HG03159 (cell line): ENCODE measurements at regions not wholly inside any gene's neighbourhood (a gene's known extent, or its start where the extent isn't known, plus 50 kb on each side); places are given as distances from the start of the nearest gene placed in this dataset.
"Not testable (repeated sequence)": the region's sequence is repeated elsewhere in the genome, so short reads cannot be mapped to it uniquely, and the experiment has no call there.

Experiments used
- ATAC-seq: cut with Tn5 transposase; IDR thresholded peaks from one replicate; pipeline ENCODE4 v1.9.1; 2021; ENCODE audit warnings: mild to moderate bottlenecking, moderate library complexity; ENCODE audit not compliant: unreplicated experiment

DNA sequence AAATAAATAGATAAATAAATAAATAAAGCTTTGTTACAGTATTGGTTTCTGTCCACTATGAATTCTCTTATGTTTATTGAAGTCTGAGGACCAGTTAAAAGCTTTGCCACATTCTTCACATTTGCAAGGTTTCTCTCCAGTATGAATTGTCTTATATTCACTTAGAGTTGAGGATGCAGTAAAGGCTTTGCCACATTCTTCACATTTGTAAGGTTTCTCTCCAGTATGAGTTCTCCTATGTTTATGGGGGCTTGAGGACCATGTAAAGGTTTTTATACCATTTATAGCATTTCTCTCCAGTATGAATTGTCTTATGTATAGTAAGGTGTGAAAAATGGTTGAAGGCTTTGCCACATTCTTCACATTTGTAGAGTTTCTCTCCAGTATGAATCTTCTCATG, 168.3 kb downstream of the ZNF737 start:
- ATAC-seq, result no peak

DNA sequence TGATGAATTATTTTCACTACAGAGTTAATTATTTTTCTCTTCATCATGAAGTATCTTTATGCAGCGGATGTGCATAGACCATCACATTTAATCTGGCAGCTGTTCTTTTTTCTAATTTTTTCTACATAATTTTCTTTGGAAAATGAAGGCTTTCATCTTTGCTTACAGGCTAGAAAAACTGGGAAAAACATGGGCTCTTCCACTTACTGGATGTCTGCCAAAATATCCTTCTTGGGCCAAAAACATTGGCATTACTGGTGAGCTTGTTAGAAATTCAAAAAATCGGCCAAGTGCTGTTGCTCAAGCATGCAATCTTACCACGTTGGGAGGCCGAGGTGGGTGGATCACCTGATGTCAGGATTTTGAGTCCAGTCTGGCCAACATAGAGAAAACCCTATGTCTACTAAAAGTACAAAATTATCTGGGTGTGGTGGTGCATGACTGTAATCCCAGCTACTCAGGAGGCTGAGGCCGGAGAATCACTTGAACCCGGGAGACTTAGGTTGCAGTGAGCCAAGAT, 176.8 kb downstream of the ZNF737 start:
- ATAC-seq, result no peak

DNA sequence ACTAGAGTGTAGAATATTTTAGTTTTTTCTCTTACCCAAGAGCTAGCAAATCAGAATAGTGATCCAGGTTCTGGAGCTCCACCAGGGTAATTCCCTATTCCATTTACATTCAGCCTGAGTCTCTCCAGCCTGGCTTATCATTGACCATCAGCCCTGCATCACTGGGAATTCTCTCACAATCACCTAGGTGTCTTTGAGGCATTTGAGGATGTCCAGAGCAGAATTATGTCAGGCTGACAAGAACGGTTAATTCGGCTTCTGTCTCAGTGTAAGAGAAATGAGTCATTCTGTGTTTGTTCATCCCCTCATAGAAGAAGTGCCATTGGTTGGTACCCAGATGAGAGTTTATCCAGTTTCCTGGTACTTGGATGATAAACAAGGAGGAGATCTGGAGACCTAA, 180.5 kb downstream of the ZNF737 start:
- ATAC-seq, result no peak

DNA sequence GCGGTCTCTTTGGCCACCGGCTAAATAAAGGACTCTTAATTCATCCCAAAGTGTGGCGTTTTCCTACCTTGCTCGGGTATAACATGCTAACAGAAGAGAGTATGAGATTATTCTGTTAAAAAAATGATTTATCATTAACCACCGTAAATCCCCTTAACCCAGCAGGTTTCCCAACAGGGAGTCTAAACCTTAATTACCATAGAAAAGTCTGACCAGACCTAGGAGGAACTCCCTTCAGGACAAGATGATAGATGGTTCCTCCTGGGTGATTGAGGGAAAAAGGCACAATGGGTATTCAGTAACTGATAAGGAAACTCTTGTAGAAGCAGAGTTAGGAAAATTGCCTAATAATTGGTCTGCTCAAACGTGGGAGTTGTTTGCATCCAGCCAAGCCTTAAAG, 193.7 kb downstream of the ZNF737 start:
- ATAC-seq, result no peak

DNA sequence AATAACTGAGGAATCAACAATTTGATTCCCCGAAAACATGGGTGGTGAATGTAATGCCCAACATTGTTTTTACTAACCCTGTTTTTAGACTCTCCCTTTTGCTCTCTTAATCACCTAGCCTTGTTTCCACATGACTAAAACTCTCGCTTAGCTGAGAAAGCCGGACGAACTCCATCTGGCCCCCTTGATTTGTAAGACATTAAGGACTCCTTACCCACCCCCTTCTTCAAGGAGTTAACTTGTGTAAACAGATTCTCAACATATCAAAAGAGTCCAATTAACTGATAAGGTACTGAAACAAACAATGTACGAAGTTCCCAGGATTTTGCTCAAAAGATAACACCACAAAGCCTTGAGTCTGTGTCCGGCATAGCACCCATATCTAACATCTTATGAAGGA, 194.3 kb downstream of the ZNF737 start:
- not testable (repeated sequence) for ATAC-seq

DNA sequence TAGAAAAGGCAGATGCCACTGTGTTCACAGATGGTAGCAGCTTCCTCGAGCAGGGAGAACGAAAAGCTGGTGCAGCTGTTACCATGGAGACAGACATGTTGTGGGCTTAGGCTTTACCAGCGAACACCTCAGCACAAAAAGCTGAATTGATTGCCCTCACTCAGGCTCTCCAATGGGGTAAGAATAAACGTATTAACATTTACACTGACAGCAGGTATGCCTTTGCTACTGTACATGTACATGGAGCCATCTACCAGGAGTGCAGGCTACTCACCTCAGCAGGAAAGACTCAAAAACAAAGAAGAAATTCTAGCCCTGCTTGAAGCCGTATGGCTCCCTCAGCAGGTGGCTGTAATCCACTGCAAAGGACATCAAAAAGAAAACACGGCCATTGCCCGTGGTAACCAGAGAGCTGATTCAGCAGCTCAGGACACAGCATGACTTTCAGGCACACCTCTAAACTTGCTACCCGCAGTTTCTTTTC, 197.7 kb downstream of the ZNF737 start:
- no peak for ATAC-seq

DNA sequence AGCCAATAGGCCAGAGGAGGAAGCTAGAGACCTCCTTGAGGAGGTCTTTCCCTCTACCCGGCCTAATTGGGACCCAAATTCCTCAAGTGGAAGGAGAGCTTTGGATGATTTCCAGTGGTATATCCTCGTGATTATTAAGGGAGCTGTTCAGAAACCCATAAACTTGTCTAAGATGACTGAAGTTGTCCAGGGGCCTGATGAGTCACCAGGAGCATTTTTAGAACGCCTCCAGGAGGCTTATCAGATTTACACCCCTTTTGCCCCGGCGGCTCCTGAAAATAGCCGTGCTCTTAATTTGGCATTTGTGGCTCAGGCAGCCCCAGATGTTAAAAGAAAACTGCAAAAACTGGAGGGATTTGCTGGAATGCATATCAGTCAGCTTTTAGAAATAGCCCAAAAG, 198.1 kb downstream of the ZNF486 start:
- ATAC-seq, result no peak

DNA sequence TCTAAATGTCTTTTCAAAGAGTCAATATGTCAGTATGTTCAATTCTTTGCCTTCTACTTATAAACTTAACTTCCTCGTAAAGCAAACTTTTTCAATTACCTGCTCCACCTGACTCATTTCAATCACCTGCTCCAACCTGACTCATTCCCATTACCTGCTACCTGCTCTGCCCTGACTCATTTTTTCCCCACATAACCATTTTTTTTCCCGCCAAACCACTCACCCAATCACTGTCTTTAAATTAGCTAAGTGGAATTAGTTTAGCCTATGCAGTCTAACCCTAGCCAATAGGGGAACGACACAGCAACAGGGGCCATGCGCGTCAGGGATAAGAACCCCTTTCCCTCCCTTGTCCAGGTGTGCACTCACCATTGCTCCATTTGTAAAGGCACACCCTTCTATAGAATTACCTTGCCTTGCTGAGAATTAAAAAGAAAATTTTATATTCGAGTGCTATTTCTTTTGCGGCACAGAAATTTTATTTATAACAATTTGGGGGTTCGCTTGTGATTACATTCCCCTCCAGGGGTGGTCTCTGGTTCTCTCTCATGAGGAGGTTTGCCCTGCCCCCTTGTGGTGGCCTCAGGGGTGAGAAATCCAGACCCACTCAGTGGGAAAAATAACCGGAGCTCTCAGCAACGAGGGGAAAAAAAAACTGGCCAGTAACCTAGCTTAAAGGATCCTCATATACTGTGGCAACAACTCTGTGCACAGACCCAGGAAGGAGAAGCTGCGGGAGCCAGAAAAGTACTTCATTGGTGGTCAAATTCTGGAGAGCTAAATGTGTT, 193.1 kb downstream of the ZNF486 start:
- no peak for ATAC-seq

DNA sequence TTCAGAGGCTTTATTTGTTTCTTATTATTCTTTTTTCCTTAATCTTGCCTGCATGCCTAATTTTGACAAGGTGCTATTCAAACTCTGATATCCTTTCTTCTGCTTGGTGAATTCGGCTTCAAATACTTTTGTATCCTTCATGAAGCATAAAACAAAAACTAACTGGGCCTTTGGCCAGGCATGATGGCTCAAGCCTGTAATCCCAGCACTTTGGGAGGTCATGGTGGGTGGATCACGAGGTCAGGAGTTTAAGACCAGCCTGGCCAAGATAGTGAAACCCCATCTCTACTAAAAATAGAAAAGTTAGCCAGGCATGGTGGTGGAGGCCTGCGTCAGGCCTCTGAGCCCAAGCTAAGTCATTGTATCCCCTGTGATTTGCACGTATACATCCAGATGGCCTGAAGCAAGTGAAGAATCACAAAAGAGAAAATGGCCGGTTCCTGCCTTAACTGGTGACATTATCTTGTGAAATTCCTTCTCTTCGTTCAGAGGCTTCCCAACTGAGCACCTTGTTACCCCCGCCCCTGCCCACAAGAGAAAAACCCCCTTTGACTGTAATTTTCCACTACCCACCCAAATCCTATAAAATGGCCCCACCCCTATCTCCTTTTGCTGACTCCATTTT, 191.9 kb downstream of the ZNF486 start:
- ATAC-seq, result not testable (repeated sequence)

DNA sequence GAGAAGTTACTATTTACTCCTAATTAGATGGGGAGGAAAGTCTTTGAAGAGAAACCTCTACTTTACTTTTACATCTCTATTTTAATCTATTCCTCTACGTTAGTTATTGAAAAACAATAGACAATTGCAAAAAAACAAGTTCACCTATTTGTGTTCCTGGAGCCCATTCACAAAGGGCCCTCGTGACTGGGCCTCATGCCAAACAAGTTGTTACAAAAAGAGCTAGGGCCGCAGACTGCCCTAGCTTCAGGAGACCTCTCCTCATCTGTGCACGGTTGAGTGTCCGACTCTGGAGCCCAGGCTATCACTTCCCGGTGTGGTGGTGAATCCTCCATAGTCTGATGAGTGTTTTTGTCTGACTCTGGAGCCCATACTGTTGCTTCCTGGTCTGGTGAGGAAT, 190.9 kb downstream of the ZNF486 start:
- no peak for ATAC-seq

DNA sequence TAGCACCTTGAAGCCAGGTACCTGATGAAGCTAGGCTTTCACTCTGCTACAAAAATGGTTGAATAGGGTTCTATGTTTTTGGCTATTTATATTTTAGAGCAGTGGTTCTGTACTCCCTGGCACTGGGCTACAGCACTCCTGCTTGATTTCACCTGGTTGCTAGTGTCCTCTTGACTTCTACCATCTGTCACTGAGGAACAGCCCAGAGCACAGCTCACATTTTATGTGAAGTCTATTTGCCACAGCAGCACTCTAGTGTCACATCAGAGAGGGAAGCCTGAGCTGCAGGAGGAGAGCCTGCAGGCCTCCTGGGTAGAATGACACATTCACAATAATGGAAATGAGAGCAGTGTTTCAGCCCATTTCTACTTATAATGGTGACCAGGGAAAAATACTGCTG, 184.2 kb downstream of the ZNF486 start:
- ATAC-seq, result no peak

DNA sequence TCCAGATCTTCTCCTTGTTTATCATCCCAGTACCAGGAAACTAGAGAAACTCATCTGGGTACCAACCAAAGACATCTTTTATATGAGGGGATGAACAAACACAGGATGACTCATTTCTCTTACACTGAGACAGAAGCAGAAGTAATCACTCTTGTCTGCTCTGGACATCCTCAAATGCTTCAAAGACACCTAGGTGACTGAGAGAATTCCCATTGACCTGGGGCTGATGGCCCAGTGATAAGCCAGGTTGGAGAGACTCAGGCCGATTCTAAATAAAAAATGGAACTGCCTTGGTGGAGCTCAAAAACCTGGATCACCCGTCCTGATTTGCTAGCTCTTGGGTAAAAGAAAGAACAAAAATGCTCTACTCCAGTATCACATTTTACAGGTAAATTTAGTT, 182.2 kb downstream of the ZNF486 start:
- no peak for ATAC-seq

DNA sequence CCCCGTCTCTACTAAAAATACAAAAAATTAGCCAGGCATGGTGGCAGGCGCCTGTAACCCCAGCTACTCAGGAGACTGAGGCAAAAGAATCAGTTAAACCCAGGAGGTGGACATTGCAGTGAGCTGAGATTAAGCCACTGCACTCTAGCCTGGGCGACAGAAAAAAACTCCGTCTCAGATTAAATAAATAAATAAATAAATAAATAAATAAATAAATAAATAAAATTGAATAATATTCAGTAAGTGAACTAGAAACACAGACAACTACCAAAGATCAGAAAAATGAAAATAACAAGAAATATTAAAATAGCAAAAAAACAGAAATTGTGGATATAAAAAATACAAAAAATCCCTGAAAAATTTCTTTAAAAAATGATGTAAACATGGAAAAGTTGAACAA, 172.4 kb downstream of the ZNF486 start:
- ATAC-seq, result no peak

DNA sequence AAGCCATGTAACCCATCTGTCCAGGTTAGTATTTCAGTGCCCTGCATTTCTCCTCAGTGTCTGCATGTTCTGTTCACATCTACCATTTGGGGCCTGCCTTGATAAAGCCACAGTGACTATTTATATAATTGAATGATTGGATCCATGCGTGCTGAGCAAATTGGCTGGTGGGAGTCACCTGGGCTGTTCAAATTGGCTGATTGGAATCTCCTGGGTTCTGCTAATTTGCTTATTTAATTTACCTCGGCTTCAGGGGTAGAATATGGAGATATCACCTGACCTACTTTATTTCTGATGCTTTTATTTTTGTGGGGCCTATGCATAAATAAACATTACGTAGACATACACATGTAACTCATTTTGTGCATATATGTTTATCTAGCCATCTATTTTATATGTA, 167.7 kb downstream of the ZNF486 start:
- ATAC-seq, result no peak

DNA sequence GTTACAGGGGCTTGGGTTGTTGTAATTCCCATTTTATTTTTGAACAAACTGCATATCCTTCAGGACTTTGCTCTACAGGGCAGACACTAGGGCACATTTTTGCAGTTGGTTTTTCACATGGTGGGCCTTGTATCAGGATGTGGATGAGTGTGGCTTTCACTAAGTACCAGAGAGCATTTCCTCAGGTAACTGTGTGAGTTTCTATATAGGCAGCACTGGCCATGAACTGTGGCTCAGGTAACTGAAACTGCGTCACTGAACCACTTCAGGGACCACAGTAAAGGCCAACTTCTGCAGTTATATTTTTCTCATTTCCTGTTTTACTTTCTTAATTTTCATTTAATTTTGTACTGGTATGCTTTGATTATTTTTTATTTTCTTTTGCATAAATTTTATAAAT, 166.5 kb downstream of the ZNF486 start:
- no peak for ATAC-seq

DNA sequence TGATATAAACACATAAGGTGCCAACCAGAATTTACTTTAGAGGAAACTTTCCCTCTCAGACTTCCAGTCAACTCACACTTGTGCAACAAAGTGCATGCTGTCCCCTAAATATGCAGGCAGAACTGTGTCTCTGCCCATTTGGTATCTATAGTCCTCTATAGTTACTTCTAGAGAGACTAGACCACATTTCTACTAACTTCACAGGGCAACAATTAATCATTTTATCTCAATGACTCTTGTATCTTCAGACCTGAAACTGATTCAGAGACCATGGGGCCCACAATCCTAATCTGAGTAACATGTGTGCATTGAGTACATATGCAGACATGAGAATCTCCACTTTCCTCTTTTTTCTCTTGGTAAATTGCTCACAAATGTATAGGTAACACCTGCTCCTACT, 158.1 kb downstream of the ZNF486 start:
- no peak for ATAC-seq

DNA sequence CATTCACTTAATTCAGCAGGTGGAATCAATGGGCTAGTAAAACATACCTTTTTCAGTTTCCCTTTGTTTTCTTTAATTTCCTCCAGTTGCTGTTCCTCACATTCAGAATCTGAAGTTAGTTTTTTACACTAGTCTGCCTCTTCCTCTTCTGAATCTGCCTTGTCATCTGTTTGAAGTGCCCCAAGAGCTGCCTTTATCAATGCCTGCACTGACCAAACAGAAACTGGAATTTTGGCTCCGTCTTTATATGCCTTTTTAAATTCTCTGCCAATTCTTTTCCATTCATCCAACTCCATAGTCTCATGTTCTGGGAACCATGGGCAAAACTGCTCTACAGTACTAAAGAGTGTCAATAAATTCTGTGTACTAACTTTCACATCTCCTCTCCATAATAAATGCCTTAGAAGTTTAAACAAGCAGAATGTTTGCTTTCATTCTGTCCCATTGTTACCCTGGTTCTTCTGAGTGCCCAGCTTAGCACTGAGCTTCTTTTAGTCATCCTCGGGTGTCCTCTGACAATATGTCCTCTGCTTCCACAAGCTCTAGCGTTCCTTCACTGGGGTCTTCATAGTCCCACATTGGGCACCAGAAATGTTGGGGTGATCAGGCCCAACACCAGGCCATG, 154.2 kb downstream of the ZNF486 start:
- ATAC-seq, result no peak

DNA sequence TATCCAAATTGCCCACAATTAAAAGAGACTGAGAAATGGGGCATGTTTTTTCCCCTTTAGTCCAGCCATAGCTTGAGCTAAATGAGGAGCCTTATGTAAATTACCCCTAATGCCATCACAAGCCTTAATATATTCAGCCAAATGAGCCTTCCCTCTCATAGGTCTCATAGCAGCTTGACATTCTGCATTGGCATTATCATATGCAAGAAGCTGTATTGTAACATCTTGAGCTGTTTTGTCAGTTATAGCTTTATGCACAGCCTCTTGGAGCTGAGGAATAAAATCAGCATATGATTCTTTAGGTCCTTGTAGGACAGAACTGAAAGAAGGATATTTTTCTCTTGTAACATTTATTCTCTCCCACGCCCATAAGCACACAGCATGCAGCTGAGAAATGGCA, 153.2 kb downstream of the ZNF486 start:
- no peak for ATAC-seq

DNA sequence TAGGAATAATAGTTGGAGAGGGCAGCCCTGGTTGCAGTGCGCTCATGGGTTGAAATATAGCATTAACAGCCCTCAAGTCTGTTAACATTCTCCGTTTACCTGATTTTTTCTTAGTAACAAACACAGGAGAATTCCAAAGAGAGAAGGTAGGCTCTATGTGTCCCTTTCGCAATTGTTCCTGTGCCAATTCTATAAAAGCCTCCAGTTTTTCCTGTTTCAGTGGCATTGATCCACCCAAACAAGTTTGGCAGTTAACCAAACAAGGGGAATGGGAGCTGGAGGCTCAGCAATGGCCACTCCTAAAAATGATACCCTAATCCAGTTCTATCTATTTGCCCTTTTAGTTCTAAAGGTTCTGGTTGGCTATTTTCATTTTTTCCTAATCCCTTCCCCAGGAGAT, 151.6 kb downstream of the ZNF486 start:
- ATAC-seq, result no peak

DNA sequence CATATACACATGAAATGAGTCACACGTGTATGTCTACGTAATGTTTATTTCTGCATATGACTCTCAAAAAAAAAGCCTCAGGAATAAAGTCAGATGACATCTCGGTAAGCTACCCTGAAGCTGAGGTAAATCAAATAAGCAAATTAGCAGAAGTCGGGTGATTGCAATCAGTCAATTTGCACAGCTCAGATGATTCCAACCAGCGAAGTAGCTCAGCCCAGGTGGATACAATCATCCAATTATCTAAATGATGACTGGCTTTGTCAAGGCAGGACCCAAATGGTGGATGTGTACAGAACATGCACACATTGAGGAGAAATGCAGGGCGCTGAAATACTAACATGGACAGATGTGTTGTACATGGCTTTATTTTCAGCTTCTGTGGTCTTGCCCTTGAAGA, 148.5 kb downstream of the ZNF486 start:
- no peak for ATAC-seq

DNA sequence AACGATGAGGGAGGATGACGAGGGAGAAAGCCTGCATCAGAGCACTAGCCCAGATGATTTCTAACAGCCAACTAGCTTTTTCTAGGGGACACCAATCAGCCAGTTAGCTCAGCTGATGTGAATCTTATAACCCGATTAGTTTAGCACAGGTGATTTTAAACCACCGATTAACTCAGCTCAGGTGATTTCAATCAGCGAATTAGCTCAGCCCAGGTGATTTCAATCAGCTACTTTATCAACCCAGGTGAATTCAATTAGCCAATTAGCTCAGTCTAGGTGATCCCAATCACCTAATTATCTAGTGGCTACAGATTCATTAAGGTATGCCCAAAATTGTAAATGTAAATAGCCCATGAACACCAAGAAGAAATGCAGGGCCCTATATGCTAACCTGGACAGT, 146.9 kb downstream of the ZNF486 start:
- no peak for ATAC-seq

DNA sequence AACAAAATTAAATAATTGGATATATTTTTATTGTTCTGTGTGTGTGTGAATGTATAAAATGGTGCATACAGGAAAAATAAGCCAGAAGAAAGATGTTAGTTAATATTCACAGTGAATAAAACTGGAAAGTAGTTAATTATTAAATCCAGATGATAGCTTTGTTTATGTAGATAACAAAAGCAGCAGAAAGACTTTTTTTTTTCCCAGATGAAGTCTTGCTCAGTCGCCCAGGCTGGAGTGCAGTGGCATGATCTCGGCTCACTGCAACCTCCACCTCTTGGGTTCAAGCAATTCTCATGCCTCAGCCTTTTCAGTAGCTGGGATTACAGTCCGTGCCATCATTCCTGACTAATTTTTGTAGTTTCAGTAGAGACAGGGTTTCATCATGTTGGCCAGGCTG, 140.1 kb downstream of the ZNF486 start:
- ATAC-seq, result no peak
